HepG2 (cell line): ENCODE measurements at regions not wholly inside any gene's neighbourhood (a gene's known extent, or its start where the extent isn't known, plus 50 kb on each side); places are given as distances from the start of the nearest gene placed in this dataset.

Source experiments
- CC2D1A ChIP-seq: sonication (generic); formaldehyde crosslinking; IDR thresholded peaks from 2 replicates; pipeline ENCODE4 v1.8.1; 2023; ENCODE audit warnings: mild to moderate bottlenecking, missing genetic modification reagents
- CERS6 ChIP-seq: sonication (generic); formaldehyde crosslinking; IDR thresholded peaks from 2 replicates; pipeline ENCODE4 v1.5.0; 2020; ENCODE audit warnings: missing genetic modification reagents
- ELF3 ChIP-seq: IDR thresholded peaks from 2 replicates; pipeline ENCODE4 v1.6.1; 2016; ENCODE audit warnings: missing genetic modification reagents, missing compliant biosample characterization
- ETV6 ChIP-seq: sonication (generic); formaldehyde crosslinking; conservative IDR thresholded peaks from 2 replicates; pipeline ENCODE4 v1.4.0; 2020; ENCODE audit warnings: missing genetic modification reagents
- HNRNPL ChIP-seq: fragments of 200-400 bp; formaldehyde crosslinking; IDR thresholded peaks from 2 replicates; pipeline ENCODE4 v1.6.1; 2017; ENCODE audit warnings: mild to moderate bottlenecking, low read depth, low read length
- ISL2 ChIP-seq: sonication (generic); formaldehyde crosslinking; IDR thresholded peaks from 2 replicates; pipeline ENCODE4 v1.5.0; 2020; ENCODE audit warnings: missing genetic modification reagents
- JARID2 ChIP-seq: sonication (generic); formaldehyde crosslinking; IDR thresholded peaks from 2 replicates; pipeline ENCODE4 v1.8.1; 2023; ENCODE audit warnings: missing genetic modification reagents, inconsistent platforms; ENCODE audit not compliant: insufficient replicate concordance
- JDP2 ChIP-seq: sonication (generic); formaldehyde crosslinking; IDR thresholded peaks from 2 replicates; pipeline ENCODE4 v1.8.1; 2022; ENCODE audit warnings: missing genetic modification reagents, borderline replicate concordance
- KLF15 ChIP-seq: sonication (generic); formaldehyde crosslinking; IDR thresholded peaks from 2 replicates; pipeline ENCODE4 v1.8.1; 2023; ENCODE audit warnings: borderline replicate concordance, mild to moderate bottlenecking, inconsistent platforms, missing genetic modification reagents, mixed read lengths
- LCORL ChIP-seq, 2 experiments: fragments of 450-650 bp in 1 of 2; sonication (generic) in 1 of 2; formaldehyde crosslinking in 1 of 2; IDR thresholded peaks; 2 replicates each; pipeline versions ENCODE4 v1.5.0 to v1.6.1; 2017 to 2020; ENCODE audit warnings: antibody characterized with exemption in 1 of 2, missing genetic modification reagents in 1 of 2
- MYPOP ChIP-seq: sonication (generic); formaldehyde crosslinking; IDR thresholded peaks from 2 replicates; pipeline ENCODE4 v1.8.1; 2023; ENCODE audit warnings: mild to moderate bottlenecking, moderate library complexity, missing genetic modification reagents
- NFATC3 ChIP-seq: sonication (generic); formaldehyde crosslinking; IDR thresholded peaks from 2 replicates; pipeline ENCODE4 v1.5.1; 2020; ENCODE audit warnings: mild to moderate bottlenecking, missing genetic modification reagents
- SOX13 ChIP-seq, 3 experiments: fragments of 450-650 bp in 1 of 3; sonication (generic) in 1 of 3; formaldehyde crosslinking in 1 of 3; IDR thresholded peaks in 2 of 3; conservative IDR thresholded peaks in 1 of 3; 2 replicates each; pipeline versions ENCODE4 v1.5.0 to v1.6.1; 2016 to 2020; ENCODE audit warnings: antibody characterized with exemption in 1 of 3, mild to moderate bottlenecking in 1 of 3, missing compliant biosample characterization in 1 of 3, missing genetic modification reagents in 1 of 3, moderate library complexity in 1 of 3
- TCF12 ChIP-seq, 2 experiments: fragments of 450-650 bp in 1 of 2; sonication (generic) in 1 of 2; formaldehyde crosslinking in 1 of 2; IDR thresholded peaks; 2 replicates each; pipeline versions ENCODE4 v1.6.1 to v1.8.0; 2017 to 2022; ENCODE audit warnings: antibody characterized with exemption in 1 of 2, mild to moderate bottlenecking in 1 of 2, missing genetic modification reagents in 1 of 2, moderate library complexity in 1 of 2
- THAP8 ChIP-seq: sonication (generic); formaldehyde crosslinking; IDR thresholded peaks from 2 replicates; pipeline ENCODE4 v1.5.1; 2020; ENCODE audit warnings: missing genetic modification reagents, mild to moderate bottlenecking, borderline replicate concordance
- ZBTB43 ChIP-seq: sonication (generic); formaldehyde crosslinking; conservative IDR thresholded peaks from 2 replicates; pipeline ENCODE4 v1.4.0; 2020; ENCODE audit warnings: missing genetic modification reagents
- ZFP37 ChIP-seq: sonication (generic); formaldehyde crosslinking; IDR thresholded peaks from 2 replicates; pipeline ENCODE4 v1.4.0; 2020; ENCODE audit warnings: missing genetic modification reagents, borderline replicate concordance
- ZMYM2 ChIP-seq: sonication (generic); formaldehyde crosslinking; IDR thresholded peaks from 2 replicates; pipeline ENCODE4 v1.8.0; 2022; ENCODE audit warnings: mild to moderate bottlenecking, missing genetic modification reagents
- ZNF230 ChIP-seq: sonication (generic); formaldehyde crosslinking; IDR thresholded peaks from 2 replicates; pipeline ENCODE4 v1.4.0; 2020; ENCODE audit warnings: mild to moderate bottlenecking, missing genetic modification reagents
- ZNF317 ChIP-seq: sonication (generic); formaldehyde crosslinking; IDR thresholded peaks from 2 replicates; pipeline ENCODE4 v1.5.0; 2020; ENCODE audit warnings: mild to moderate bottlenecking, missing genetic modification reagents
- ZNF501 ChIP-seq: sonication (generic); formaldehyde crosslinking; IDR thresholded peaks from 2 replicates; pipeline ENCODE4 v1.5.1; 2020; ENCODE audit warnings: mild to moderate bottlenecking, moderate library complexity, missing genetic modification reagents
- ZNF713 ChIP-seq: sonication (generic); formaldehyde crosslinking; IDR thresholded peaks from 2 replicates; pipeline ENCODE4 v1.4.0; 2020; ENCODE audit warnings: mild to moderate bottlenecking, missing genetic modification reagents
- ZNF747 ChIP-seq: sonication (generic); formaldehyde crosslinking; IDR thresholded peaks from 2 replicates; pipeline ENCODE4 v1.8.1; 2023; ENCODE audit warnings: missing genetic modification reagents, mild to moderate bottlenecking, borderline replicate concordance
- ZNF790 ChIP-seq: sonication (generic); formaldehyde crosslinking; IDR thresholded peaks from 2 replicates; pipeline ENCODE4 v1.8.0; 2022; ENCODE audit warnings: missing genetic modification reagents, mild to moderate bottlenecking, borderline replicate concordance
- ZNF841 ChIP-seq: sonication (generic); formaldehyde crosslinking; IDR thresholded peaks from 2 replicates; pipeline ENCODE4 v1.8.1; 2023; ENCODE audit warnings: missing genetic modification reagents, borderline replicate concordance

- peak; percentile 87 for TF ChIP-seq MYPOP (CRISPR knock-in tag)
- TF ChIP-seq ZBTB43 (CRISPR knock-in tag): peak; percentile 77; the same call in 1 of the 2 replicates
- TF ChIP-seq ZNF790: peak; percentile 79
- peak; percentile 83 for TF ChIP-seq ZNF317 (CRISPR knock-in tag)
- TF ChIP-seq JARID2: no peak
- TF ChIP-seq CERS6: no peak
- TF ChIP-seq NFATC3 (CRISPR knock-in tag): no peak
- TF ChIP-seq ZNF747 (CRISPR knock-in tag): peak; percentile 96
- no peak for TF ChIP-seq THAP8 (CRISPR knock-in tag)
- TF ChIP-seq ZNF501 (CRISPR knock-in tag): peak; percentile 80
- TF ChIP-seq ELF3: peak; percentile 85
- TF ChIP-seq HNRNPL: no peak
- TF ChIP-seq LCORL (IDR thresholded peaks at IDR 0.05): 0 out of 2 replicates have a peak, but pooled peaks have one; percentile 0
- TF ChIP-seq LCORL (CRISPR knock-in tag; IDR thresholded peaks at IDR 0.05): peak; percentile 95
- TF ChIP-seq KLF15 (CRISPR knock-in tag): no peak
- TF ChIP-seq SOX13 (IDR thresholded peaks at IDR 0.05): peak; percentile 59; the same call in 1 of the 2 replicates
- peak; percentile 79 to 80; a peak in 2 of 4 replicates for TF ChIP-seq SOX13 (CRISPR knock-in tag; conservative IDR thresholded peaks at IDR 0.05 in 1 of 2, IDR thresholded peaks at IDR 0.05 in 1 of 2)
- 0 out of 2 replicates have a peak, but pooled peaks have one; percentile 42 for TF ChIP-seq ZMYM2 (CRISPR knock-in tag)
- TF ChIP-seq CC2D1A: no peak
- no peak for TF ChIP-seq ZFP37 (CRISPR knock-in tag)
- TF ChIP-seq ETV6 (CRISPR knock-in tag): peak; percentile 76; the same call in 1 of the 2 replicates
- peak; percentile 71 for TF ChIP-seq ISL2
- no peak for TF ChIP-seq JDP2 (CRISPR knock-in tag)
- TF ChIP-seq ZNF713 (CRISPR knock-in tag): 0 out of 2 replicates have a peak, but pooled peaks have one; percentile 23
- TF ChIP-seq ZNF841: no peak
- TF ChIP-seq ZNF230 (CRISPR knock-in tag): peak; percentile 80; the same call in 1 of the 2 replicates
- no peak for TF ChIP-seq TCF12 (IDR thresholded peaks at IDR 0.05)
- TF ChIP-seq TCF12 (CRISPR knock-in tag; IDR thresholded peaks at IDR 0.05): peak; percentile 16; the same call in 1 of the 2 replicates
These were observed 158.4 kb upstream of the FAM20A start (continued) for GRCh38 chr17:68759343-68760140.
